GM23338 (cell line): ENCODE measurements at regions not wholly inside any gene's neighbourhood (a gene's known extent, or its start where the extent isn't known, plus 50 kb on each side); places are given as distances from the start of the nearest gene placed in this dataset.

Experiments used
- CREB1 ChIP-seq: fragments of 250-450 bp; sonication (Bioruptor Pico); IDR thresholded peaks from 2 replicates; pipeline ENCODE4 v1.5.0; 2020; ENCODE audit warnings: low read depth, mild to moderate bottlenecking, moderate library complexity
- EZH2 ChIP-seq: fragments of 200-600 bp; sonication (generic); IDR thresholded peaks from one replicate; pipeline ENCODE4 v1.8.0; 2017; ENCODE audit warnings: antibody characterized with exemption, mild to moderate bottlenecking, low read depth; ENCODE audit not compliant: unreplicated experiment
- EZH2phosphoT487 ChIP-seq: fragments of 200-600 bp; sonication (generic); IDR thresholded peaks from one replicate; pipeline ENCODE4 v1.8.1; 2018; ENCODE audit warnings: antibody characterized with exemption; ENCODE audit not compliant: unreplicated experiment
- JUNB ChIP-seq: IDR thresholded peaks from one replicate; pipeline ENCODE4 v1.6.1; 2016; ENCODE audit warnings: antibody characterized with exemption; ENCODE audit not compliant: unreplicated experiment
- NANOG ChIP-seq: IDR thresholded peaks from 2 replicates; pipeline ENCODE4 v1.6.1; 2016; ENCODE audit warnings: antibody characterized with exemption, borderline replicate concordance
- POLR2AphosphoS5 ChIP-seq: IDR thresholded peaks from 2 replicates; pipeline ENCODE4 v1.6.1; 2016; ENCODE audit warnings: antibody characterized with exemption, low read depth
- ZNF114 ChIP-seq: fragments of 250-450 bp; sonication (Bioruptor Pico); IDR thresholded peaks from 2 replicates; pipeline ENCODE4 v1.5.0; 2020; ENCODE audit warnings: mild to moderate bottlenecking, moderate library complexity
- TF ChIP-seq, protein P1 (sequence below), 2 experiments: fragments of 200-600 bp in 1 of 2; sonication (generic) in 1 of 2; conservative IDR thresholded peaks; 2 replicates each; pipeline versions ENCODE4 v1.5.1 to v1.6.1; 2016 to 2017; ENCODE audit warnings: antibody characterized with exemption in 2 of 2, low read depth in 2 of 2, mild to moderate bottlenecking in 2 of 2, moderate library complexity in 1 of 2
- TF ChIP-seq, protein P2 (sequence below): IDR thresholded peaks from one replicate; pipeline ENCODE4 v1.6.1; 2018; ENCODE audit warnings: antibody characterized with exemption; ENCODE audit not compliant: unreplicated experiment

DNA sequence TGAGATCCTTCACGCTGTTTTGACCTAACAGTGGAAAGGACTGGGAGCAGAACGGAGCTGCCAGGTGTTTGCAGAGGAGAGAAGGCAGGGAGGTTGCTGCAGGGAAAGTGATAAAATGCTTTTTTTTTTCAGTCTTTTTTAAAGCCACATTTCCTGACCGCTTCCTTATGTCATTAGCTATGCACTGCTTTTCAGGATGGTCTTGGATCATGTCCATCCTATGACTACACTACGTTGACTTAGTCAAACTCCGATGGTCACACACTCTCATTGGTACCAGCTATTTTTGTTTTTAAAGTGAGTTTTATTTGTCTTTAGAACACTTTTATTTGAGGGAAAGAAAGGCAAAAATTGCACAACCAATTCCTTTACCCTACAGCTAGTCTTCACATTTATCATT lies 89.2 kb upstream of the EXOC2 start:
- TF ChIP-seq, protein P1, sequence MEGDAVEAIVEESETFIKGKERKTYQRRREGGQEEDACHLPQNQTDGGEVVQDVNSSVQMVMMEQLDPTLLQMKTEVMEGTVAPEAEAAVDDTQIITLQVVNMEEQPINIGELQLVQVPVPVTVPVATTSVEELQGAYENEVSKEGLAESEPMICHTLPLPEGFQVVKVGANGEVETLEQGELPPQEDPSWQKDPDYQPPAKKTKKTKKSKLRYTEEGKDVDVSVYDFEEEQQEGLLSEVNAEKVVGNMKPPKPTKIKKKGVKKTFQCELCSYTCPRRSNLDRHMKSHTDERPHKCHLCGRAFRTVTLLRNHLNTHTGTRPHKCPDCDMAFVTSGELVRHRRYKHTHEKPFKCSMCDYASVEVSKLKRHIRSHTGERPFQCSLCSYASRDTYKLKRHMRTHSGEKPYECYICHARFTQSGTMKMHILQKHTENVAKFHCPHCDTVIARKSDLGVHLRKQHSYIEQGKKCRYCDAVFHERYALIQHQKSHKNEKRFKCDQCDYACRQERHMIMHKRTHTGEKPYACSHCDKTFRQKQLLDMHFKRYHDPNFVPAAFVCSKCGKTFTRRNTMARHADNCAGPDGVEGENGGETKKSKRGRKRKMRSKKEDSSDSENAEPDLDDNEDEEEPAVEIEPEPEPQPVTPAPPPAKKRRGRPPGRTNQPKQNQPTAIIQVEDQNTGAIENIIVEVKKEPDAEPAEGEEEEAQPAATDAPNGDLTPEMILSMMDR (conservative IDR thresholded peaks at IDR 0.05; ENCODE audit: low read depth in 2 of 2): no peak
- no peak for TF ChIP-seq CREB1 (CRISPR knock-in tag)
- TF ChIP-seq, protein P2, sequence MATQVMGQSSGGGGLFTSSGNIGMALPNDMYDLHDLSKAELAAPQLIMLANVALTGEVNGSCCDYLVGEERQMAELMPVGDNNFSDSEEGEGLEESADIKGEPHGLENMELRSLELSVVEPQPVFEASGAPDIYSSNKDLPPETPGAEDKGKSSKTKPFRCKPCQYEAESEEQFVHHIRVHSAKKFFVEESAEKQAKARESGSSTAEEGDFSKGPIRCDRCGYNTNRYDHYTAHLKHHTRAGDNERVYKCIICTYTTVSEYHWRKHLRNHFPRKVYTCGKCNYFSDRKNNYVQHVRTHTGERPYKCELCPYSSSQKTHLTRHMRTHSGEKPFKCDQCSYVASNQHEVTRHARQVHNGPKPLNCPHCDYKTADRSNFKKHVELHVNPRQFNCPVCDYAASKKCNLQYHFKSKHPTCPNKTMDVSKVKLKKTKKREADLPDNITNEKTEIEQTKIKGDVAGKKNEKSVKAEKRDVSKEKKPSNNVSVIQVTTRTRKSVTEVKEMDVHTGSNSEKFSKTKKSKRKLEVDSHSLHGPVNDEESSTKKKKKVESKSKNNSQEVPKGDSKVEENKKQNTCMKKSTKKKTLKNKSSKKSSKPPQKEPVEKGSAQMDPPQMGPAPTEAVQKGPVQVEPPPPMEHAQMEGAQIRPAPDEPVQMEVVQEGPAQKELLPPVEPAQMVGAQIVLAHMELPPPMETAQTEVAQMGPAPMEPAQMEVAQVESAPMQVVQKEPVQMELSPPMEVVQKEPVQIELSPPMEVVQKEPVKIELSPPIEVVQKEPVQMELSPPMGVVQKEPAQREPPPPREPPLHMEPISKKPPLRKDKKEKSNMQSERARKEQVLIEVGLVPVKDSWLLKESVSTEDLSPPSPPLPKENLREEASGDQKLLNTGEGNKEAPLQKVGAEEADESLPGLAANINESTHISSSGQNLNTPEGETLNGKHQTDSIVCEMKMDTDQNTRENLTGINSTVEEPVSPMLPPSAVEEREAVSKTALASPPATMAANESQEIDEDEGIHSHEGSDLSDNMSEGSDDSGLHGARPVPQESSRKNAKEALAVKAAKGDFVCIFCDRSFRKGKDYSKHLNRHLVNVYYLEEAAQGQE: no peak
- TF ChIP-seq EZH2phosphoT487: no peak
- TF ChIP-seq POLR2AphosphoS5: no peak
- no peak for TF ChIP-seq JUNB
- no peak for TF ChIP-seq EZH2
- no peak for TF ChIP-seq NANOG
- no peak for TF ChIP-seq ZNF114 (CRISPR knock-in tag)
